HUES64 (cell line): ENCODE measurements at regions not wholly inside any gene's neighbourhood (a gene's known extent, or its start where the extent isn't known, plus 50 kb on each side); places are given as distances from the start of the nearest gene placed in this dataset.
"Not testable (repeated sequence)": the region's sequence is repeated elsewhere in the genome, so short reads cannot be mapped to it uniquely, and the experiment has no call there.

ENCODE experiments used
- H3K27ac ChIP-seq: 2 replicates; pipeline ENCODE4 v1.7.0; 2013; ENCODE audit warnings: low read depth, low read length, inconsistent platforms
- H3K27me3 ChIP-seq: 2 replicates; pipeline ENCODE4 v1.6.1; 2013; ENCODE audit warnings: mild to moderate bottlenecking, low read length; ENCODE audit not compliant: insufficient read depth
- H3K36me3 ChIP-seq: 2 replicates; pipeline ENCODE4 v1.6.1; 2013; ENCODE audit warnings: mild to moderate bottlenecking, low read length; ENCODE audit not compliant: insufficient read depth
- H3K4me1 ChIP-seq: 2 replicates; pipeline ENCODE4 v1.6.1; 2013; ENCODE audit warnings: mild to moderate bottlenecking, low read length, moderate library complexity; ENCODE audit not compliant: insufficient read depth
- H3K4me3 ChIP-seq: 2 replicates; pipeline ENCODE4 v1.5.1; 2013; ENCODE audit warnings: mild to moderate bottlenecking, low read length, moderate library complexity
- H3K9ac ChIP-seq: 2 replicates; pipeline ENCODE4 v1.6.1; 2013; ENCODE audit warnings: mild to moderate bottlenecking, low read depth, low read length
- H3K9me3 ChIP-seq: 2 replicates; pipeline ENCODE4 v1.6.1; 2013; ENCODE audit warnings: low read depth, low read length; ENCODE audit not compliant: insufficient read depth
- WGBS: fragments of 150-250, 120-280 bp; methylation state at CpG from one replicate; pipeline ENCODE4 v1.1.7; 2013; ENCODE audit warnings: missing lambda C conversion rate; 5-methylcytosine and 5-hydroxymethylcytosine counted together

DNA sequence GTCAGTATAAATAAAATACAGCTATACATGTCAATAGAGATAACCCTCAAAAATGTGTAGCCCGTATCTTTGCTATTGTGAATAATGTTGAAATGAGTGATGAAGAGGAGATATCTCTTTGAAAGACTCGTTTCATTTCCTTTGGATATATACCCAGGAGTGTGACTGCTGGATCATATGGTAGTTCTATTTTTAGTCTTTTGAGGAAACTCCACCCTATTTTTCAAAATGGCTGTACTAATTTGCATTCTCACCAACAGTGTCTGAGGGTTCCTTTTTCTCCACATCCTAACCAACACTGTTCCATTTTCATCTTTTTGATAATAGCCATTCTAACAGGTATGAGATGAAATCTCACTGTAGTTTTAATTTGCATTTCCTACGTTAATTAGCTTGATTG is 237.5 kb upstream of the GBE1 start:
- 97% methylated on average over 2 of the region's 3 CpGs for WGBS
- no peak overlapping the region for H3K27ac ChIP-seq
- H3K4me1 ChIP-seq, result peaks cover 5% of the 10 kb centered on the region; the same call in 1 of the 2 replicates
- no peaks in the 10 kb centered on the region for H3K27me3 ChIP-seq
- no peaks in the 10 kb centered on the region for H3K9me3 ChIP-seq
- H3K36me3 ChIP-seq, result no peaks in the 10 kb centered on the region
- H3K4me3 ChIP-seq, result no peak overlapping the region
- H3K9ac ChIP-seq, result no peak overlapping the region

- Histone ChIP-seq H3K36me3 (no peaks in the 10 kb centered on the region), H3K27me3 (no peaks in the 10 kb centered on the region), H3K4me1 (peaks cover 5% of the 10 kb centered on the region; the same call in 1 of the 2 replicates), H3K9ac (no peak overlapping the region), H3K27ac (no peak overlapping the region), H3K9me3 (no peaks in the 10 kb centered on the region), H3K4me3 (no peak overlapping the region)
- WGBS, result 86% methylated on average over 2 of the region's 2 CpGs
These were observed 236.8 kb upstream of the GBE1 start for GRCh38 chr3:81998139-81998755.

GRCh38 chr3:81997390-81997789 is 235.9 kb upstream of the GBE1 start:
- peaks cover 5% of the 10 kb centered on the region; the same call in 1 of the 2 replicates for H3K4me1 ChIP-seq
- WGBS, result 100% methylated on average over 1 of the region's 2 CpGs

DNA sequence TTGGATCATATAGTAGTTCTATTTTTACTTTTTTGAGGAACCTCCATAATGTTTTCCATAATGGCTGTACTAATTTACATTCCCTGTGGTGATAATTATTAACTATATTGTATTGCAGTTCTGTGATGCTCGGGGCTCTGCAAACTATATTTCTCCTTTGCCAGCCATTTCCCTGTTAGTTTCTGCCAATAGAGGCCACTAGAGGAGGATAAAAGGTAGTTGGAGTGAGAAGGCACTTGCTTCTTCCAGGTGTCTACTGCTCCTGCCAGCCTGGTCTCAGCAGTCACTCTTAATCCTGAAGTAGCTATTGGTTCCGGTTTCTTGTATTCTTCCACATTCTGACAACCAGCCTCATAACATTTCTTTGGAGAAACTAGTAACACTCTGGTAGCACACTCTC is 233.9 kb upstream of the GBE1 start:
- Histone ChIP-seq H3K9me3 (no peaks in the 10 kb centered on the region), H3K36me3 (no peaks in the 10 kb centered on the region), H3K4me1 (no peaks in the 10 kb centered on the region; the same call in 1 of the 2 replicates), H3K9ac (no peak overlapping the region), H3K27ac (no peak overlapping the region), H3K4me3 (no peak overlapping the region), H3K27me3 (no peaks in the 10 kb centered on the region)
- WGBS, result 94% methylated on average over 1 of the region's 2 CpGs

More at GRCh38 chr3:81997390-81997789, 235.9 kb upstream of the GBE1 start:
- Histone ChIP-seq H3K27ac (no peak overlapping the region), H3K4me3 (no peak overlapping the region), H3K36me3 (no peaks in the 10 kb centered on the region), H3K27me3 (no peaks in the 10 kb centered on the region), H3K9me3 (no peaks in the 10 kb centered on the region), H3K9ac (no peak overlapping the region)

GRCh38 chr3:81989758-81990157 is 228.3 kb upstream of the GBE1 start:
- Histone ChIP-seq H3K27me3 (no peaks in the 10 kb centered on the region), H3K4me1 (peaks cover 18% of the 10 kb centered on the region; the same call in 1 of the 2 replicates), H3K36me3 (no peaks in the 10 kb centered on the region), H3K9ac (no peak overlapping the region), H3K4me3 (no peak overlapping the region), H3K27ac (no peak overlapping the region), H3K9me3 (0 out of 2 replicates have a peak, but pooled peaks cover 6% of the 10 kb centered on the region)
- 89% methylated on average over 2 of the region's 2 CpGs for WGBS

DNA sequence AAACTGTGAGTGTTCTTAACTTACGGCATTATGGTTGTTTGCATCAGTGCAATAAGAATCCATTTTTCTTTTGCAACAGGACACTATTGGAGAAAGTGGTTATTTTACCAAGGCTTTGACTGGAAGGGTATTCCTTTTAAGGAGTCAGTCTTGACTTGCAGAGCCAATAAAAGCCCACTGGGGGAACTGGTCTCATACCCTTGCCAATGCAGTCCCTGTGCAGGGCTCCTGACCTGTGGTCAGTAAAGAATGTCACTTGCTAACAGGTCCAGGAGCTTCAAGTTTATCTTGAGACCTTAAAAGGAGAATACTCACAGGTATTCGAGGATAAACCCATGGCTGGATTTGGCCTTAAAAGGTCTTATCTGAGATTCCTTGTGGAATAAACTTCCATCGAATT is 227.8 kb upstream of the GBE1 start:
- Histone ChIP-seq H3K36me3 (no peaks in the 10 kb centered on the region), H3K9me3 (0 out of 2 replicates have a peak, but pooled peaks cover 6% of the 10 kb centered on the region), H3K27me3 (no peaks in the 10 kb centered on the region), H3K4me3 (no peak overlapping the region), H3K27ac (no peak overlapping the region), H3K9ac (no peak overlapping the region), H3K4me1 (peaks cover 18% of the 10 kb centered on the region; the same call in 1 of the 2 replicates)
- 92% methylated on average over 3 of the region's 3 CpGs for WGBS

- H3K4me3 ChIP-seq, H3K9me3 ChIP-seq, H3K27ac ChIP-seq, H3K9ac ChIP-seq, H3K27me3 ChIP-seq, H3K36me3 ChIP-seq: not testable (repeated sequence)
- H3K4me1 ChIP-seq, result peaks cover 18% of the 10 kb centered on the region; the same call in 1 of the 2 replicates
- 96% methylated on average over 11 of the region's 11 CpGs for WGBS
These were observed 226.0 kb upstream of the GBE1 start for GRCh38 chr3:81987412-81987811.

GRCh38 chr3:81985996-81986723 is 224.7 kb upstream of the GBE1 start:
- Histone ChIP-seq H3K4me3 (no peak overlapping the region), H3K27me3 (no peaks in the 10 kb centered on the region), H3K36me3 (no peaks in the 10 kb centered on the region), H3K9me3 (0 out of 2 replicates have a peak, but pooled peaks cover 6% of the 10 kb centered on the region), H3K27ac (no peak overlapping the region), H3K9ac (no peak overlapping the region), H3K4me1 (peaks cover 18% of the 10 kb centered on the region)
- WGBS, result 96% methylated on average over 12 of the region's 12 CpGs

DNA sequence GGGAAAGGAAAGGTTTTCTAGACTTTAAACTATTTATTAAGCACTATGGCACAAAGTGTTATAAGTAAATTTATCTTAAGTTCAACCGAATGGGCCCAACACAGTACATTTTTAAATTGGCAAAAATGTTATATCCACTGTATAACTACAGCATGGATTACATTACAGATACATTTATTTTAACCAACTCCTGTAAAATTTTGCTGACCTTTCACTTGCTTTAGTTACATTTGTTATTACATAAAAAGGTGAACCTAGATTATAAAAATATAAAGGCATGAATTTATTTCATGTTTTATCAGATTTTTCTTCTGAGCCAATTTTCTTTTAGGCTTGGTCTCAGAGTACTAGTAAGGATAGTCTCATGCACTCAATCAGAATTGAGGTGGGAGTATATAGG is 221.9 kb upstream of the GBE1 start:
- Histone ChIP-seq H3K9me3 (0 out of 2 replicates have a peak, but pooled peaks cover 6% of the 10 kb centered on the region), H3K9ac (no peak overlapping the region), H3K27ac (no peak overlapping the region), H3K27me3 (no peaks in the 10 kb centered on the region), H3K4me3 (no peak overlapping the region), H3K36me3 (no peaks in the 10 kb centered on the region), H3K4me1 (peaks cover 13% of the 10 kb centered on the region)
- 100% methylated on average over 1 of the region's 1 CpG for WGBS

DNA sequence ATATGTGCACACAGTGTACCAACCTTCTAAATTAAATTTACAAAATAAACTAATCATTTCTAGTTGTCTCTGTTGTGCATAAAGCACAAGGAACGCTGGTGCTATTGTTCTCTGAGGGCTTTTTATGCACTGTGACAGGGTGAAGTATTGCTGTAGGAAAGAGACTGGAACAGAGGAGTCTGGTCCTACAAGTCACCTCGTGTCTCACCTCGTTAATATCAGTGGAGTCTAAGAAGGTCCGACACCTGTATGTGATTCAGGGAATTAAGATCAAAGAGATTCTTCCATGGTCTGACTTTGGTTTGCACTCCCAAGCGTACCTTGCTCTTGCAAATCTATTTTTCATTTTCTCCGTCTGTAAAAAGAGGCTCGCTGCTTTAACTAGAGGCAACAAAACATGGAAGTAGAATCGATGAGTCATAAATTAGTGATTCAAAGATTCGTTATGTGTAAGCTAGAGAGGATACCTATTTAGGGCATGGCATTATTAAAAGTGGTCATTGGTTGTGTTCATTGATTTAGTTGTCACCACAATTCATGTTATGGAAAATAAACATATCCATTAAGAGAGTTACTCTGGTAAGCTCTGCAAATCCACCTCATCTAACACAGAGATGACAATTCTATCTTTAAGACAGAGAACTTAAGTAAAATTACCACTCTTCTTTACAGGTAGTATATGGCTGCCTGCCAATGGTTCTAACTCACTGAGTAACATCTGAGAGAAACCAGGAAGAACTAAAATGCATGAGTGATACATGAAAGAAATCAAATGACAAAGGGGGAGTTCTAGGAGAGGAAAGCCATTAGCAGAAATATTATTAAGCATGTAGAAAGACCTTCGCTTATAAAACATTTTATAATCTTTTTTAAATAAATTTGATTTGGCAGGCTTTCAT is 219.4 kb upstream of the GBE1 start:
- peaks cover 7% of the 10 kb centered on the region; the same call in 1 of the 2 replicates for H3K4me1 ChIP-seq
- H3K4me3 ChIP-seq, result no peak overlapping the region
- H3K36me3 ChIP-seq, result no peaks in the 10 kb centered on the region
- H3K27ac ChIP-seq, result no peak overlapping the region
- 0 out of 2 replicates have a peak, but pooled peaks cover 2% of the 10 kb centered on the region for H3K9me3 ChIP-seq
- H3K27me3 ChIP-seq, result no peaks in the 10 kb centered on the region
- 93% methylated on average over 9 of the region's 10 CpGs for WGBS
- H3K9ac ChIP-seq, result no peak overlapping the region

DNA sequence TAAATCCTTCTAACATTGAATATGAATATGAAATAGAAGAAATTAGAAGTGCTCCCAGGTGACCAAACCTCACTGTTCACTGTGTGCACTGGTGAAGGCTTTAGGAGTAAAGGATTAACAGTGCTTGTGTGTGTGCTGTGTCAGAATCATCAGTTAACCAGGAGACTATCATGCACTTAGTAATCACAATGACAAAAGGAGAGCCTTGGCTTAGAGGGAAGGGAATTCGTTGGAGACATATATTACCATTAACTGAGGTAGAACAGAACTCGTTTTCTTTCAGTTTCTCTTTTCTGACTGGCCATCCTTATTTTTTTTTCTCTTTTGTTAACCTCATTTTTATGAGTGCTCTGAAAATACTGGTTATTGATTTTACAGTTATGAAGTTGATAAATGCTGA is 213.3 kb upstream of the GBE1 start:
- Histone ChIP-seq H3K4me1 (peaks cover 11% of the 10 kb centered on the region), H3K9me3 (peaks cover 4% of the 10 kb centered on the region; the same call in 1 of the 2 replicates), H3K36me3 (no peaks in the 10 kb centered on the region), H3K27ac (no peak overlapping the region), H3K9ac (no peak overlapping the region), H3K27me3 (no peaks in the 10 kb centered on the region), H3K4me3 (no peak overlapping the region)
- no CpG with 5 or more reads among the region's 2 CpGs for WGBS
